CD1c-positive myeloid dendritic cell (primary cell): ENCODE measurements at regions not wholly inside any gene's neighbourhood (a gene's known extent, or its start where the extent isn't known, plus 50 kb on each side); places are given as distances from the start of the nearest gene placed in this dataset.

Source experiments
- DNase-seq: peaks from one replicate; pipeline ENCODE4 v3.0.0-alpha.2; 2016; ENCODE audit errors: extremely low spot score

- no peak for DNase-seq
Observed at GRCh38 chr9:73011956-73012355, 59.1 kb upstream of the ALDH1A1 start.

GRCh38 chr9:73011181-73011750, 58.4 kb upstream of the ALDH1A1 start:
- DNase-seq: no peak

GRCh38 chr9:73009649-73010288, 56.9 kb upstream of the ALDH1A1 start:
- DNase-seq: no peak

GRCh38 chr9:73007966-73008672, 55.3 kb upstream of the ALDH1A1 start:
- no peak for DNase-seq

GRCh38 chr9:73006986-73007385, 54.1 kb upstream of the ALDH1A1 start:
- DNase-seq: no peak
